Myocyte (in vitro differentiated cells): ENCODE measurements at regions not wholly inside any gene's neighbourhood (a gene's known extent, or its start where the extent isn't known, plus 50 kb on each side); places are given as distances from the start of the nearest gene placed in this dataset.

ENCODE experiments used
- DNase-seq: peaks from one replicate; pipeline ENCODE4 v3.0.0-alpha.2; 2012; ENCODE audit warnings: low read depth

GRCh38 chr13:102935896-102936321, 90.1 kb downstream of the ERCC5 start:
- no peak for DNase-seq

- no peak for DNase-seq
Observed at GRCh38 chr13:102933523-102933922, 87.7 kb downstream of the ERCC5 start.

GRCh38 chr13:102933122-102933521, 87.3 kb downstream of the ERCC5 start:
- DNase-seq, result no peak

- no peak for DNase-seq
Observed at GRCh38 chr13:102932331-102932730, 86.5 kb downstream of the ERCC5 start.

- DNase-seq, result no peak
Observed at GRCh38 chr13:102930566-102930965, 84.7 kb downstream of the ERCC5 start.

- no peak for DNase-seq
Observed at GRCh38 chr13:102928941-102929675, 83.3 kb downstream of the ERCC5 start.
